Osteoblast (primary cell): ENCODE measurements at regions not wholly inside any gene's neighbourhood (a gene's known extent, or its start where the extent isn't known, plus 50 kb on each side); places are given as distances from the start of the nearest gene placed in this dataset.

Source experiments
- DNase-seq: peaks from one replicate; pipeline ENCODE4 v3.0.0; 2011; ENCODE audit warnings: low spot score, mixed read lengths; ENCODE audit not compliant: insufficient read length; ENCODE audit errors: missing footprints
- H2AFZ ChIP-seq: 2 replicates; pipeline ENCODE4 v1.6.0; 2011; ENCODE audit warnings: mild to moderate bottlenecking, low read length
- H3K27ac ChIP-seq: 2 replicates; pipeline ENCODE4 v1.5.1; 2011; ENCODE audit warnings: mild to moderate bottlenecking, low read depth, low read length, moderate library complexity
- H3K27me3 ChIP-seq: 2 replicates; pipeline ENCODE4 v1.6.0; 2012; ENCODE audit warnings: mild to moderate bottlenecking, control low read depth, inconsistent platforms, low read length, moderate library complexity; ENCODE audit not compliant: insufficient read depth
- H3K36me3 ChIP-seq: 2 replicates; pipeline ENCODE4 v1.5.1; 2011; ENCODE audit warnings: mild to moderate bottlenecking, low read length, control low read depth, moderate library complexity; ENCODE audit not compliant: insufficient read depth
- H3K4me1 ChIP-seq: 2 replicates; pipeline ENCODE4 v1.5.1; 2011; ENCODE audit warnings: mild to moderate bottlenecking, low read length, control low read depth, moderate library complexity; ENCODE audit not compliant: insufficient read depth
- H3K4me2 ChIP-seq: 2 replicates; pipeline ENCODE4 v1.6.0; 2011; ENCODE audit warnings: mild to moderate bottlenecking, low read length; ENCODE audit not compliant: insufficient read depth
- H3K4me3 ChIP-seq: fragments of 200-600 bp; sonication (generic); 3 replicates; pipeline ENCODE4 v1.5.1; 2012; ENCODE audit warnings: mild to moderate bottlenecking, low read length, inconsistent platforms; ENCODE audit not compliant: insufficient read depth
- H3K79me2 ChIP-seq: 2 replicates; pipeline ENCODE4 v1.6.0; 2012; ENCODE audit warnings: mild to moderate bottlenecking, low read length, control low read depth, inconsistent platforms; ENCODE audit not compliant: insufficient read depth
- H3K9me3 ChIP-seq: 2 replicates; pipeline ENCODE4 v1.5.1; 2011; ENCODE audit warnings: low read depth, low read length, control low read depth
- H4K20me1 ChIP-seq: 2 replicates; pipeline ENCODE4 v1.6.0; 2012; ENCODE audit warnings: mild to moderate bottlenecking, low read length, control low read depth; ENCODE audit not compliant: insufficient read depth
- CTCF ChIP-seq: IDR thresholded peaks from 2 replicates; pipeline ENCODE4 v1.5.1; 2011; ENCODE audit warnings: mild to moderate bottlenecking, low read depth, low read length, moderate library complexity; ENCODE audit errors: extremely low read depth

GRCh38 chr6:22049002-22049401, 247.8 kb downstream of the PRL start:
- no peak for TF ChIP-seq CTCF
- no peaks in the 10 kb centered on the region for H3K79me2 ChIP-seq
- H3K27me3 ChIP-seq = no peaks in the 10 kb centered on the region
- H3K9me3 ChIP-seq = no peaks in the 10 kb centered on the region
- no peak overlapping the region for H3K4me3 ChIP-seq
- H4K20me1 ChIP-seq = no peaks in the 10 kb centered on the region
- no peak overlapping the region for H3K4me2 ChIP-seq
- no peak overlapping the region for H2AFZ ChIP-seq
- no peak overlapping the region for H3K27ac ChIP-seq
- DNase-seq = no peak
- no peaks in the 10 kb centered on the region for H3K4me1 ChIP-seq
- H3K36me3 ChIP-seq = no peaks in the 10 kb centered on the region

- no peaks in the 10 kb centered on the region for H3K79me2 ChIP-seq
- H4K20me1 ChIP-seq = no peaks in the 10 kb centered on the region
- no peaks in the 10 kb centered on the region for H3K4me1 ChIP-seq
- peak overlapping the region; percentile 31 for H3K4me2 ChIP-seq
- no peak for TF ChIP-seq CTCF
- H3K27ac ChIP-seq = no peak overlapping the region
- no peak overlapping the region for H3K4me3 ChIP-seq
- H3K36me3 ChIP-seq = no peaks in the 10 kb centered on the region
- peak; percentile 22 for DNase-seq
- no peak overlapping the region for H2AFZ ChIP-seq
- H3K27me3 ChIP-seq = no peaks in the 10 kb centered on the region
- no peaks in the 10 kb centered on the region for H3K9me3 ChIP-seq
Measured at GRCh38 chr6:22053391-22053997, 243.3 kb downstream of the PRL start.

GRCh38 chr6:22056398-22056797, 240.4 kb downstream of the PRL start:
- no peak for TF ChIP-seq CTCF
- Histone ChIP-seq H3K36me3 (no peaks in the 10 kb centered on the region), H3K4me1 (no peaks in the 10 kb centered on the region), H3K4me3 (no peak overlapping the region), H4K20me1 (no peaks in the 10 kb centered on the region), H2AFZ (no peak overlapping the region), H3K9me3 (no peaks in the 10 kb centered on the region), H3K79me2 (no peaks in the 10 kb centered on the region), H3K27me3 (no peaks in the 10 kb centered on the region), H3K27ac (no peak overlapping the region), H3K4me2 (no peak overlapping the region)
- no peak for DNase-seq

GRCh38 chr6:22057962-22058361, 238.9 kb downstream of the PRL start:
- H3K27ac ChIP-seq = no peak overlapping the region
- DNase-seq = no peak

More at GRCh38 chr6:22057962-22058361, 238.9 kb downstream of the PRL start:
- Histone ChIP-seq H3K4me2 (no peak overlapping the region), H3K4me1 (no peaks in the 10 kb centered on the region), H2AFZ (no peak overlapping the region), H4K20me1 (no peaks in the 10 kb centered on the region), H3K79me2 (no peaks in the 10 kb centered on the region), H3K4me3 (no peak overlapping the region), H3K27me3 (no peaks in the 10 kb centered on the region), H3K9me3 (no peaks in the 10 kb centered on the region), H3K36me3 (no peaks in the 10 kb centered on the region)
- no peak for TF ChIP-seq CTCF
